NAMALWA (cell line): ENCODE measurements at regions not wholly inside any gene's neighbourhood (a gene's known extent, or its start where the extent isn't known, plus 50 kb on each side); places are given as distances from the start of the nearest gene placed in this dataset.

Source experiments
- DNase-seq: peaks from one replicate; pipeline ENCODE4 v3.0.0-alpha.2; 2015; ENCODE audit warnings: low spot score

- DNase-seq: no peak
These were observed 183.2 kb upstream of the ZRANB2 start for GRCh38 chr1:71264039-71264438.

- DNase-seq: no peak
These were observed 182.1 kb upstream of the ZRANB2 start for GRCh38 chr1:71262970-71263369.

GRCh38 chr1:71252900-71253299 lies 172.1 kb upstream of the ZRANB2 start:
- no peak for DNase-seq

- DNase-seq: no peak
These were observed 164.4 kb upstream of the ZRANB2 start for GRCh38 chr1:71245246-71245645.

- no peak for DNase-seq
These were observed 161.4 kb upstream of the ZRANB2 start for GRCh38 chr1:71242239-71242638.

- DNase-seq: no peak
These were observed 159.8 kb upstream of the ZRANB2 start for GRCh38 chr1:71240656-71241055.

GRCh38 chr1:71236503-71236902 lies 155.7 kb upstream of the ZRANB2 start:
- no peak for DNase-seq

GRCh38 chr1:71233645-71234044 lies 152.8 kb upstream of the ZRANB2 start:
- no peak for DNase-seq

GRCh38 chr1:71232786-71233185 lies 152.0 kb upstream of the ZRANB2 start:
- DNase-seq: no peak

GRCh38 chr1:71232166-71232763 lies 151.4 kb upstream of the ZRANB2 start:
- no peak for DNase-seq

- DNase-seq: no peak
These were observed 150.9 kb upstream of the ZRANB2 start for GRCh38 chr1:71231751-71232150.

- no peak for DNase-seq
These were observed 148.0 kb upstream of the ZRANB2 start for GRCh38 chr1:71228742-71229365.

- DNase-seq: no peak
These were observed 147.4 kb upstream of the ZRANB2 start for GRCh38 chr1:71228241-71228640.

- DNase-seq: no peak
These were observed 144.0 kb upstream of the ZRANB2 start for GRCh38 chr1:71224741-71225377.

- DNase-seq: no peak
These were observed 143.0 kb upstream of the ZRANB2 start for GRCh38 chr1:71223641-71224340.

- no peak for DNase-seq
These were observed 141.8 kb upstream of the ZRANB2 start for GRCh38 chr1:71222668-71223067.

- no peak for DNase-seq
These were observed 129.9 kb upstream of the ZRANB2 start for GRCh38 chr1:71210718-71211117.

GRCh38 chr1:71203241-71203640 lies 122.4 kb upstream of the ZRANB2 start:
- DNase-seq: no peak

GRCh38 chr1:71200503-71200902 lies 119.7 kb upstream of the ZRANB2 start:
- DNase-seq: no peak

- DNase-seq: peak; percentile 17
These were observed 115.8 kb upstream of the ZRANB2 start for GRCh38 chr1:71196685-71197084.

GRCh38 chr1:71193153-71193552 lies 112.3 kb upstream of the ZRANB2 start:
- no peak for DNase-seq

- DNase-seq: no peak
These were observed 110.7 kb upstream of the ZRANB2 start for GRCh38 chr1:71191520-71191919.

GRCh38 chr1:71190843-71191242 lies 110.0 kb upstream of the ZRANB2 start:
- no peak for DNase-seq
